GM18517 (cell line): ENCODE measurements at regions not wholly inside any gene's neighbourhood (a gene's known extent, or its start where the extent isn't known, plus 50 kb on each side); places are given as distances from the start of the nearest gene placed in this dataset.

ENCODE experiments used
- ATAC-seq: cut with Tn5 transposase; IDR thresholded peaks from one replicate; pipeline ENCODE4 v1.9.1; 2021; ENCODE audit warnings: mild to moderate bottlenecking, moderate library complexity; ENCODE audit not compliant: unreplicated experiment

DNA sequence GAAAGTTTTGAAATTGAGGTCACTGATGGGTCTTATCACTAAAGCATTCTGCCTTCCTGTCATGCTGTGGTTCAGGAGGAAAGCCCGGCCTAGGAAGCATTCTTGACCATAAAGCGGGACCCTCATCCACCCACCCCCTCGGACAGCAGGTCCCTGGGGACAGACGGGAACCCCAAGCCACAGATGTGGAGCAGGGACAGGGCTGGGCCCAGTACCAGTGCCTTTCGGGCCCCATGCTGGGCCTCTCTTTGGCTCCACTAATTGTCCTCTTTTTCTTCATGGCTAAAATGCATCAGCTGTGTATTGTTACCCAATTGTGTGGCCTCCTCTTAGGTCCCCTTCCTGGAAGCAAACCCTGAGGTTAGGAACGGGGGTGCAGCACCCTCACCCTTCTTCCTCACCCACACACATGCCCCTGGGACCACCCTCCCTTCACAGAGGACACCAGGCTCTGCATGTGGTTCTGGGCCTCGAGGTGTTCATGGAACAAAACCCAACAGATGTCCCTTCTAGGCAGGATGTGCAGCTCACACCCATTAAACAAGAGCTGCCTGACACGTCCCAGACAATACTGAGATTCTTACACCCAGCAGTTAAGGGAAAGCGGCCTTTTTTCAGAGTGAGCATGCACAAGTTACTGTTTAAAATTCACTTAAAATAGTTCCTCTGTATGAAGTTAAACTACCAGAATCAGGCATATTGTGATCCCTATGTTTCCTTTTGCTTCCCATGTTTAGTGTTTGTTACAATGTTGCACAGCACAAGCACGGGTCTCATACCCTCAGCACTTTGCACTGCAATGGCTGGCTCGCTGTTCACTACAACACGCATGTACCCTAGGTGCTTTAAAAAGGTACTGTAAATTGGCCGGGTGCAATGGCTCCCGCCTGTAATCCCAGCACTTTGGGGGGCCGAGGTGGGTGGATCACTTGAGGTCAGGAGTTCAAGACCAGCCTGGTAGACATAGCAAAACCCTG, 807.6 kb downstream of the BRD1 start:
- no peak for ATAC-seq

GRCh38 chr22:49018601-49019000, 809.1 kb downstream of the BRD1 start:
- no peak for ATAC-seq

DNA sequence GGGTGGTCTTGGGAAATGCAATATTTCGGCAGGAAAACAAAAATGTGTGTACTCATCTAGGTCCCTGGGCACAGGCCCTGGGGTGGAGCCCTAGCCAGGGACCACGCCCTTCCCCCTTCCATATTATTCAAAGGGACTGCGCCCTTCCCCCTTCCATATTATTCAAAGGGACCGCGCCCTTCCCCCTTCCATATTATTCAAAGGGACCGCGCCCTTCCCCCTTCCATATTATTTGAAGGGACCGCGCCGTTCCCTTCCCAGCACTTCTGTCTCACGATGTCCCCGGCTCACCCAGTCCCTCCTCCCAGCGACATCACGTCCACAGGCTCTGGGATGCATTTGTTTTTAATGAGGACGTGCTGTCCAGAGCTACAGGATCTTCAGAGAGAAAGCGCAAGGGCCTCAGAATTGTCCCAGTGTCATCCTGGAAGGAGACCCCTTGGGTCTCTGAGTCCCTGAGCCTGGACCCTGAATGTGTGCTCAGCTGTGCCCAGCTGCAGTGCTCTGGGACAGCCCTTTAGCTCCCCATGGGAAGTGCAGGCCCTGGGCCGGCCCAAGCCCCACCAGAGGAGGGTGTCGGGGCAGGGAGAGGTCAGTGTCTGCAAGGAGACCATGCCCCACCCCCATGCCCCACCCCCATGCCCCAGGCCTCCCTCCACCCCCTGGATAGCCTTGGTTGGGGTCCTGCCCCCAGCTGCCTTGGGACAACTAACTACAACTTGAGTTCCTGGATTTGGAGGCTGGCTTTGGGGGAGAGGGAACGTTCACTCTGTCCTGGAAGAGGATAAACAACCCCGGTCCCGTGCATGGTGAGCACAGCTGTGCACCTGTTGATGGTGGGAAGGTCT, 810.0 kb downstream of the BRD1 start:
- no peak for ATAC-seq

- no peak for ATAC-seq
These were observed 810.7 kb downstream of the BRD1 start for GRCh38 chr22:49016909-49017481.

DNA sequence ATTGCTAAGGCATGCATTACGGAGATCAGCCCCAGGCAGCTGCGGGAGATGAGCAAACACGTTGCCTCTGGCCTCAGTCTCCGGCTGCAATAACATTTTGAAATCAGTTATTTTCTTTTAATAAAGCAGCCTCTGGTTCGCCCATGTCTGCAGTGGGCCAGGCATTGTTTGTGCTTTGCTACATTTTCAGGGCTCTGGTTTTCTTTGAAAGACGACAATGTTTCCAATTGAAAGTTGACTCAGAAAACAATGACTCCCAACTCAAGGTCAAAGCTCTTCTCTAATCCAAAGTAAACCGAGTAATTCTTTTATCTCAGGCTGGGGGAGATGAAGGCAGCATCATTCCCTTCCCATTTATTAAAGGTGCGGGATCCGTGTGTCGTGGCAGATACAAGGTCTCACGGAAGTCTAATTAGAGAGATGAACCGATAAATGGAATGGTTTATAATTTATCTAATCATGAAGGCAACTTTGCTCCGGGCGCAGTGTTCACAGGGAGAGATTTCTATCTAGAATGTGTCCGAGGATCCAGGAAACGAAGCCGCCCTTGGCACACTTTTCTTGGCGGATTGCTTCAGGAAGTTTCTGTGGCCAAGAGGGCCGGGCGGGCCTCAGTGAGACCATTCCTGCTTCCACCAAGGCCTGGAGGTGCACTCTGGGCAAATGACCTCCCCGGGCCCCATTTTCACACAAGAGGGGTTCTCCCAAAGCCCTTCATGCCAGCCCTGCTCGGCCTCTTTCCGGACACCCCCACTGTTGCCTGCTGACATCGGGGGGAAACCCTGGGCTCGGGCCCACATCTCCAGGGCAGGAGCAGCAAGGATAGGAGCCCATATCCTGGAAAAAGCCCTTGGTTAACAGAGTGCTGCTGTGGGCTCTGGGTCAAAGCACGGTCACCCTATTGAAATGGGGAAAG, 811.4 kb downstream of the BRD1 start:
- no peak for ATAC-seq

GRCh38 chr22:49015459-49015858, 812.2 kb downstream of the BRD1 start:
- no peak for ATAC-seq

GRCh38 chr22:49014227-49015201, 813.2 kb downstream of the BRD1 start:
- ATAC-seq = no peak

DNA sequence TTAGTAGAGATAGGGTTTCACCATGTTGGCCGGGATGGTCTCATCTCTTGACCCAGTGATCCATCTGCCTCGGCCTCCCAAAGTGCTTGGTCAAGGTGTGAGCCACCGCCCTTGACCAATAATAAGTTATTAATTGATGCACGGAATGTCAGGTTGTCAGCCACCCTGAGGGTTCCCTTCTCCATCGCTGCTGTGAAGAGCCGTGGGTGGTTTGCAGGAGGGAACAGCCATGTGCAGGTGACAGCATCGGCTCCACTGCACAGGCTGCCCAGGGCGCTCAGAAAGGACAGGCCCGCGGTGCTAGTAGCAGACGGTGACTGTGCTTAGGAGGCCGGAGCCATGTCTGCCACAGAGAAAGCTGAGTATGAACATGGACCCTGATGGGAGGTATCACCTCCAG, 814.0 kb downstream of the BRD1 start:
- no peak for ATAC-seq

- ATAC-seq = no peak
These were observed 814.8 kb downstream of the BRD1 start for GRCh38 chr22:49012712-49013395.

DNA sequence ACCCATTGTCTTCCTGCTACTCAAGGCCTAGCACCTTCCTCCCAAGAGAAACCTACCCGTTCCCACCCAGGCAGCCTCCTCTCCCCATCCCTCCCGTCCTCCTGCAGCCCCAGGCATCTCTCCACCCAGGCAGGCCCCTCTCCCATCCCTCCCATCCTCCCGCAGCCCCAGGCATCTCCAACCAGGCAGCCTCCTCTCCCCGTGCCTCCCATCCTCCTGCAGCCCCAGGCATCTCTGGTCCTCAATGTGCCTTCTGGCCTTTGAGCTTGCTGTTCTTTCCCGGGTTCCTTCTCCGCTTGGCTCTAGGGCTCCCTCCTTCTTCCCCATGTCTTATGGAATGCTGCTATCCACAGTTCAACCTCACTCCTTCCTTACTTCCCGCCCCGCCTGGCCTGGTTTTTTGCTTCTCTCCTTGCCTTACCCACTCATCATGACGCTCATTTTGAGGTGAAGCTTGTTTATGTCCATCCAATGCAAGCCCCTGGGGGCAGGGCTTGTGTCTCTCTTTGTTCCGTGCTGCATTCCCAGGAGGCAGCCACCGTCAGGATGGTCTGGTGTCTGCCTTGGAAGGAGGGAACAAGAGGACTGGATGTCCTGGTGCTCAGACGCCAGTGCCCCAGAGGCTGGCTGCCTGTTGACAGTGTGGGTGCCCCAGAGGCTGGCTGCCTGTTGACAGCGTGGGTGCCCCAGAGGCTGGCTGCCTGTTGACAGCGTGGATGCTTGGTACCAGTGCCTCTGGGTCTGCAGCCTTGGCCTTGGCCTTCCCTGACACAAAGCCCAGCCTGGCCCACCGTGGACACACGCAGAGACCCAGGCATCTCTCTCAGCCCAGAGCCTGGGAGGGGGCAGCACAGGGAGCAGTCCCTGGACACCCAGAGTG, 815.7 kb downstream of the BRD1 start:
- no peak for ATAC-seq

DNA sequence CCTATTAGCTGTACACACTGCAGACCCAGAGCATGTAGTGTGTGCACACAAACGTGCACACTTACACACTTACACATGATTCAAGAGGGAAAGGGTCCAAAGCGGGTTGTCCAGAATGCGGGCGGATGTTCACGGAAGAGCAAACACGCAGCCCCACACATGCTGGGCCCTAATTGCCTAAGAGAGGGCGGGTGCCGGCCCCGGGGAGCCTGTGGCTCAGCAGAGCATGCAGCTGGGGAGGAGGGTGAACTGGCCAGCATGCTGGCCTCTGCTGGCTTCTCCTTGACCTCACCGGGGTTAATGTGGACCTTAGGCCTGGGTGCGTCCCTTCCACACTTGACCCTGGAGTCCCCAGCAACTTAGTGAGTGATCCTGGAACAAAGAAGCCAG, 816.3 kb downstream of the BRD1 start:
- no peak for ATAC-seq

GRCh38 chr22:49010901-49011300, 816.8 kb downstream of the BRD1 start:
- ATAC-seq = no peak

GRCh38 chr22:49010070-49010863, 817.4 kb downstream of the BRD1 start:
- ATAC-seq = no peak

- ATAC-seq = no peak
These were observed 818.2 kb downstream of the BRD1 start for GRCh38 chr22:49009359-49010063.

DNA sequence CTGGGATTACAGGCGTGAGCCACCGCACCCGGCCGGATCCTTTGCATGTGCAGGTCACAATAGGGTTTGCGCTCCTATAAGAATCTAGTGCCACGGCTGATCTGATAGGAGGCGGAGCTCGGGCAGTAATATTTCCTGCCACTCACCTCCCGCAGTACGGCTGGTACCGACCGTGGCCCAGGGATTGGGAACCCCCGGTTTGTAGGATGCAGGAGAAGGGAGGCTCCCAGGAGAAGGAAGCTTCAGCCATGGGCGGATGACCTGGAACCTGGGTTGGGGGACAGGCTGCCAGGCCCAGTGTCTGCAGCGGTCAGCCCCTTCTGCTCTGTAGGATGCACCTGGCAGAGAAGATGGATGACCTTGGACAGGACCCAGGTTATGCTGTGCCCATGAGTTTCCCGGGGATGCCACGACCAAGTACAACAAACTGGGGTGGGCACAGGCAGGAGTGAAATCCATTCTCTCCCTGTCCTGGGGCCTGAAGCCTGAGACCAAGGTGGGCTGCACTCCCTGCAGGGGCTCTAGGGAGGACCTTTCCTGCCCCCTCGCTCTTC, 818.9 kb downstream of the BRD1 start:
- no peak for ATAC-seq
